CD14-positive monocyte (primary cell): ENCODE measurements at regions not wholly inside any gene's neighbourhood (a gene's known extent, or its start where the extent isn't known, plus 50 kb on each side); places are given as distances from the start of the nearest gene placed in this dataset.
A peak's percentile ranks its signal among the peaks of the same experiment; 100 is the strongest.
"Not testable (repeated sequence)": the region's sequence is repeated elsewhere in the genome, so short reads cannot be mapped to it uniquely, and the experiment has no call there.

ENCODE experiments used
- DNase-seq, 3 donors: peaks; one replicate each; pipeline ENCODE4 v3.0.0-alpha.2; 2011 to 2022
- H2AFZ ChIP-seq: 2 replicates; pipeline ENCODE4 v1.6.0; 2012; ENCODE audit warnings: mild to moderate bottlenecking, low read depth, low read length, inconsistent platforms; ENCODE audit not compliant: insufficient read depth, poor library complexity, severe bottlenecking
- H3K27ac ChIP-seq, 2 donors: 1 replicate in 1 of 2; 2 replicates in 1 of 2; pipeline ENCODE4 v1.5.1; 2012 to 2013; ENCODE audit warnings: low read length in 2 of 2, control low read depth in 1 of 2, inconsistent platforms in 1 of 2, low read depth in 1 of 2, mild to moderate bottlenecking in 1 of 2
- H3K27me3 ChIP-seq, 2 donors: one replicate each; pipeline versions ENCODE4 v1.6.0 to v1.6.1; 2011 to 2013; ENCODE audit warnings: low read length in 2 of 2; ENCODE audit not compliant: control insufficient read depth in 2 of 2, insufficient read depth in 2 of 2
- H3K36me3 ChIP-seq, 2 donors: replicated peaks in 1 of 2; 1 replicate in 1 of 2; 2 replicates in 1 of 2; pipeline versions ENCODE4 v1.5.1 to v1.6.1; 2012 to 2013; ENCODE audit warnings: low read length in 2 of 2, control low read depth in 1 of 2, inconsistent platforms in 1 of 2, mild to moderate bottlenecking in 1 of 2; ENCODE audit not compliant: insufficient read depth in 2 of 2, control insufficient read depth in 1 of 2
- H3K4me1 ChIP-seq, 2 donors: 1 replicate in 1 of 2; 2 replicates in 1 of 2; pipeline versions ENCODE4 v1.5.1 to v1.6.1; 2012 to 2013; ENCODE audit warnings: low read length in 2 of 2, control low read depth in 1 of 2, inconsistent platforms in 1 of 2, mild to moderate bottlenecking in 1 of 2, moderate library complexity in 1 of 2; ENCODE audit not compliant: insufficient read depth in 2 of 2, control insufficient read depth in 1 of 2
- H3K4me2 ChIP-seq: replicated peaks from 2 replicates; pipeline ENCODE3; 2012; ENCODE audit warnings: low read length, moderate library complexity, mild to moderate bottlenecking; ENCODE audit not compliant: poor library complexity, severe bottlenecking; ENCODE audit errors: extremely low read depth
- H3K4me3 ChIP-seq, 3 experiments: fragments of 200-600 bp in 1 of 3; sonication (generic) in 1 of 3; replicated peaks in 1 of 3; 1 replicate in 2 of 3; 2 replicates in 1 of 3; pipeline ENCODE4 v1.5.1; 2011 to 2013; ENCODE audit warnings: low read length in 3 of 3, mild to moderate bottlenecking in 3 of 3, control low read depth in 2 of 3, low read depth in 2 of 3, inconsistent platforms in 1 of 3, moderate library complexity in 1 of 3
- H3K79me2 ChIP-seq: 2 replicates; pipeline ENCODE4 v1.6.0; 2012; ENCODE audit warnings: mild to moderate bottlenecking, control low read depth, inconsistent platforms, low read length, moderate library complexity; ENCODE audit not compliant: insufficient read depth
- H3K9ac ChIP-seq: 2 replicates; pipeline ENCODE4 v1.6.0; 2017; ENCODE audit warnings: low read length, mild to moderate bottlenecking; ENCODE audit not compliant: insufficient read depth, poor library complexity, severe bottlenecking
- H3K9me3 ChIP-seq, 2 donors: replicated peaks in 1 of 2; 1 replicate in 1 of 2; 2 replicates in 1 of 2; pipeline versions ENCODE4 v1.5.1 to v1.6.1; 2012 to 2013; ENCODE audit warnings: low read length in 2 of 2, control low read depth in 1 of 2; ENCODE audit not compliant: control insufficient read depth in 1 of 2, insufficient read depth in 1 of 2
- H4K20me1 ChIP-seq: 2 replicates; pipeline ENCODE4 v1.6.0; 2012; ENCODE audit warnings: mild to moderate bottlenecking, low read length, control low read depth, moderate library complexity; ENCODE audit not compliant: insufficient read depth
- H3K27ac Mint-ChIP-seq, 7 donors: one replicate each; pipeline ENCODE4 v1.8.0; 2020; ENCODE audit warnings: mild to moderate bottlenecking in 7 of 7, mixed read lengths in 7 of 7, moderate library complexity in 6 of 7, inconsistent platforms in 2 of 7
- H3K27me3 Mint-ChIP-seq, 3 donors: one replicate each; pipeline ENCODE4 v1.8.0; 2021 to 2022; ENCODE audit warnings: low read depth in 3 of 3, mild to moderate bottlenecking in 3 of 3, mixed read lengths in 3 of 3, moderate library complexity in 3 of 3, inconsistent platforms in 1 of 3
- H3K36me3 Mint-ChIP-seq, 2 donors: one replicate each; pipeline ENCODE4 v1.8.0; 2020; ENCODE audit warnings: mixed read lengths in 2 of 2, inconsistent platforms in 1 of 2, mild to moderate bottlenecking in 1 of 2
- H3K4me1 Mint-ChIP-seq: one replicate; pipeline ENCODE4 v1.8.0; 2020; ENCODE audit warnings: mild to moderate bottlenecking, mixed read lengths
- H3K4me3 Mint-ChIP-seq, 2 donors: one replicate each; pipeline ENCODE4 v1.8.0; 2020; ENCODE audit warnings: mild to moderate bottlenecking in 2 of 2, mixed read lengths in 2 of 2, moderate library complexity in 1 of 2
- H3K9me3 Mint-ChIP-seq, 7 donors: one replicate each; pipeline ENCODE4 v1.8.0; 2020 to 2022; ENCODE audit warnings: mixed read lengths in 7 of 7, mild to moderate bottlenecking in 6 of 7, moderate library complexity in 6 of 7, inconsistent platforms in 2 of 7
- whole genome bisulfite sequencing: methylation state at CpG from one replicate; pipeline ENCODE4 v1.1.5; 2013; ENCODE audit warnings: missing lambda C conversion rate; ENCODE audit not compliant: insufficient coverage; 5-methylcytosine and 5-hydroxymethylcytosine counted together
- intact Hi-C, 2 donors: fragments of 100-400 bp; cut with micrococcal nuclease; formaldehyde crosslinking; loops; one replicate each; pipeline versions ENCODE4 v1.15.0 to v1.15.1; 2023

DNA sequence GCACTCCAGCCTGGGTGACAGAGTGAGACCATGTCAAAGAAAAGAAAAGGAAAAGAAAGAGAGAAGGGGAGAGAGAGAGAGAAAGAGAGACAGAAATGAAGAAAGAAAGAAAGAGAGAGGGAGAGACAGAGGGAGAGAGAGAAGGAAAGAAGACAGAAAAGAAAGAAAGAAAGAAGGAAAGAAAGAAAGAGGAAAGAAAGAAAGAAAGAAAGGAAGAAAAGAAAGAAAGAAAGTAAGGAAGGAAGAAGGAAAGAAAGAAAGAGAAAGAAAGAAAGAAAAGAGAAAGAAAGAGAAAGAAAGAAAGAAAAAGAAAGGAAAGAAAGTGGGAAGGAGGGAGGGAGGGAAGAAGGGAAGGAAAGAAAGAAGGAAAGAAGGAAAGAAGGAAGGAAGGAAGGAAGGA, 88.9 kb downstream of the RPS15A start:
- DNase-seq, H3K36me3 Mint-ChIP-seq, H3K27ac Mint-ChIP-seq, H3K36me3 ChIP-seq, H3K9me3 Mint-ChIP-seq, H3K4me1 ChIP-seq, H3K4me1 Mint-ChIP-seq, H3K9ac ChIP-seq, H3K9me3 ChIP-seq, H4K20me1 ChIP-seq, H3K79me2 ChIP-seq, H3K4me2 ChIP-seq, H3K4me3 ChIP-seq, intact Hi-C loops, H3K27ac ChIP-seq, H2AFZ ChIP-seq, H3K27me3 Mint-ChIP-seq, H3K27me3 ChIP-seq: not testable (repeated sequence)
- H3K4me3 Mint-ChIP-seq: peak overlapping the region in 1 of 2 donors; percentile 49

DNA sequence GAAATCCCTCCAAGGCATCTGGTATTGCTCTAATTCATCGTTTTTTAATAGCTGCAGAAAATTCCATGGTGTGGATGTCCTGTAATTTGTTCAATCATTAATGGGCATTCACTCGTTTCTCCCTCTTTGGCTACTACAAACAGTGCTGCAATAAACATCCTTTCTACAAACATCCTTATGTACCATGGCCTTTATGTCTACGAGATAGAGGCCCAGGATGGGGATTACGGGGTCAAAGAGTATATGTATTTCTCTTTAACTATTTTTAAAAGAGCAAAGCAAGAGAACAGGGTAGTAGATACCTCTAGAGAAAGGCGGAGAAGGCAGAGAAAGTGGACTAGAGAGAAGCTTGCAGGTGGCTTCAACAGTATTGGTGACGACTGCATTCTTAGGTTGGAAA, 94.1 kb downstream of the RPS15A start:
- DNase-seq, H4K20me1 ChIP-seq, H3K4me1 ChIP-seq, H3K4me1 Mint-ChIP-seq, H3K27ac Mint-ChIP-seq, H3K4me3 ChIP-seq, H3K36me3 ChIP-seq, intact Hi-C loops, H3K9ac ChIP-seq, H3K4me2 ChIP-seq, H2AFZ ChIP-seq, H3K4me3 Mint-ChIP-seq, H3K27me3 ChIP-seq, H3K9me3 ChIP-seq, H3K27ac ChIP-seq, H3K79me2 ChIP-seq, H3K9me3 Mint-ChIP-seq, H3K27me3 Mint-ChIP-seq, H3K36me3 Mint-ChIP-seq: not testable (repeated sequence)
- WGBS: no CpG with 5 or more reads among the region's 6 CpGs

DNA sequence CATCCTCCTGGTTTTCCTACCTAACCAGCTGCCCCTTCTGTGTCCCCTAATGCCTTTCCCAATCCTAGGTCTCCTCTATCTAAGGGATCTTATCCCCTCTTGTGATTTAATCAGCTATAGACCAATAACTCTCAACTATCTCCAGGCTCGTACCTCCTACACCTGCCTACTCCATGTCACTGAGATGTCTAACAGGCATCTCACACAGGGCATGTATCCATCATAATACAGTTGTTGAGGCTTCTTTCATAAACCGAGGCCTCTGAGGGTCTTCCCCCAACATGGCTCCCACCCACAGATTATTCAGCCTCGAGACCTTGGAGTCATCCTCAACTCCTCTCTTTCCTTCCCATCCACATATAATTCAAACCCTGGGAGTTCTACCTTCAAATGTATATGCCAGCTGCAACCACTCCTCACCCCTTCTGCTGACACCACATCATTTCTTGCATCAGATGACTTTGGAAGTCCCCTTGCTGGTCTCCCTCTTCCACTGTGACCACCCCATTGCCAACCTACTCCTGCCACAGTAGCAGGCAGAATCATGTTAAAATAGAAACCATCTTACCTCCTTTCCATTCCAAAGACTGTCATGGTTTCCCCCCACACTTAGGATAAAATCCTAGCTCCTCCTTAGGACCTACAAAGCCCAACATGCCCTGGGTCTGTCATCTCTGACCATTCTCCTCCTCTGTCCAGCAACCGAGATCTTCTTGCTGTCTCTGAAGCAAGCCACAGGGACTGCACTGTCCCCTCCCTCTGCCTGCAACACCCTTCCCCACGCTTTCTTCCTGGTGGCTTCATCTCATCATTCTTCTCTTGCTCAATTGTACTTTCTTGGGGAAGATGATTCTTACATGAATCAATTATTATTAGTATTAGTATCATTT, 103.8 kb downstream of the RPS15A start:
- intact Hi-C loops, H3K27me3 ChIP-seq, H3K9ac ChIP-seq, H3K9me3 Mint-ChIP-seq, H3K4me3 ChIP-seq, H3K4me1 Mint-ChIP-seq, H2AFZ ChIP-seq, H3K27ac ChIP-seq, H4K20me1 ChIP-seq, H3K36me3 Mint-ChIP-seq, H3K27me3 Mint-ChIP-seq, H3K9me3 ChIP-seq, H3K27ac Mint-ChIP-seq, H3K36me3 ChIP-seq, H3K79me2 ChIP-seq, H3K4me2 ChIP-seq, H3K4me3 Mint-ChIP-seq, DNase-seq, H3K4me1 ChIP-seq: not testable (repeated sequence)
- WGBS: no CpG with 5 or more reads among the region's 5 CpGs

DNA sequence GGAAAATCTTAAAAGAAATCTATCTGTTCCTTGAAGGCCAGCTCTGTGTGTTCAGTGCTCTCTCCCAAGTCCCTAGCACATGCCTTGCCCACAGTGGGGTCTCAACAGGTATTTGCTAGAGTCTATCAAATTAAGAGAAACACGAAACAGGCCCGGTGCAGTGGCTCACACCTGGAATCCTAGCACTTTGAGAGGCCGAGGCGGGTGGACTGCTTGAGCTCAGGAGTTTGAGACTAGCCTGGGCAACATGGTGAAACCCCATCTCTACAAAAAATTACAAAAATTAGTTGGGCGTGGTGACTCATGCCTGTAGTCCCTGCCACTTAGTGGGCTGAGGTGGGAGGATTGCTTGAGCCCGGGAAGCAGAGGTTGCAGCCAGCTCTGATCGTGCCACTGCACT, 83.9 kb upstream of the NOMO2 start:
- H3K36me3 Mint-ChIP-seq, H3K79me2 ChIP-seq, H3K27ac ChIP-seq, H3K4me3 Mint-ChIP-seq, DNase-seq, H3K4me1 ChIP-seq, H3K9me3 ChIP-seq, H3K36me3 ChIP-seq, H2AFZ ChIP-seq, H3K9ac ChIP-seq, H3K27me3 ChIP-seq, H3K9me3 Mint-ChIP-seq, H3K4me1 Mint-ChIP-seq, H3K4me3 ChIP-seq, intact Hi-C loops, H4K20me1 ChIP-seq, H3K27me3 Mint-ChIP-seq, H3K27ac Mint-ChIP-seq, H3K4me2 ChIP-seq: not testable (repeated sequence)
- WGBS: no CpG with 5 or more reads among the region's 7 CpGs
